ENCODE measurements at regions not wholly inside any gene's neighbourhood (a gene's known extent, or its start where the extent isn't known, plus 50 kb on each side); places are given as distances from the start of the nearest gene placed in this dataset.

GRCh38 chr21:17438635-17439034, 74.2 kb upstream of the CXADR start:
- DNase-seq: peak; percentile 49

- no peak for DNase-seq
Measured at GRCh38 chr21:17440969-17441368, 71.9 kb upstream of the CXADR start.

- DNase-seq: no peak
Measured at GRCh38 chr21:17441370-17441769, 71.5 kb upstream of the CXADR start.

- no peak for DNase-seq
Measured at GRCh38 chr21:17442165-17442564, 70.7 kb upstream of the CXADR start.

- no peak for DNase-seq
Measured at GRCh38 chr21:17444828-17445227, 68.0 kb upstream of the CXADR start.

- DNase-seq: no peak
Measured at GRCh38 chr21:17446737-17447136, 66.1 kb upstream of the CXADR start.

- no peak for DNase-seq
Measured at GRCh38 chr21:17449701-17450100, 63.1 kb upstream of the CXADR start.

- DNase-seq: no peak
Measured at GRCh38 chr21:17451364-17451891, 61.4 kb upstream of the CXADR start.

- peak; percentile 75 for DNase-seq
Measured at GRCh38 chr21:17454315-17455027, 58.4 kb upstream of the CXADR start.

GRCh38 chr21:17455028-17455353, 57.9 kb upstream of the CXADR start:
- no peak for DNase-seq

GRCh38 chr21:17455451-17455850, 57.4 kb upstream of the CXADR start:
- DNase-seq: no peak

- no peak for DNase-seq
Measured at GRCh38 chr21:17458279-17458678, 54.6 kb upstream of the CXADR start.

- no peak for DNase-seq
Measured at GRCh38 chr21:17460094-17460493, 52.7 kb upstream of the CXADR start.

- DNase-seq: no peak
Measured at GRCh38 chr21:17461014-17461413, 51.8 kb upstream of the CXADR start.

- DNase-seq: no peak
Measured at GRCh38 chr21:17461582-17461981, 51.3 kb upstream of the CXADR start.

GRCh38 chr21:17462276-17462981, 50.4 kb upstream of the CXADR start:
- DNase-seq: no peak
